GM19023 (cell line): ENCODE measurements at regions not wholly inside any gene's neighbourhood (a gene's known extent, or its start where the extent isn't known, plus 50 kb on each side); places are given as distances from the start of the nearest gene placed in this dataset.
"Not testable (repeated sequence)": the region's sequence is repeated elsewhere in the genome, so short reads cannot be mapped to it uniquely, and the experiment has no call there.

Source experiments
- ATAC-seq: cut with Tn5 transposase; IDR thresholded peaks from one replicate; pipeline ENCODE4 v1.9.1; 2021; ENCODE audit warnings: mild to moderate bottlenecking, moderate library complexity; ENCODE audit not compliant: unreplicated experiment

DNA sequence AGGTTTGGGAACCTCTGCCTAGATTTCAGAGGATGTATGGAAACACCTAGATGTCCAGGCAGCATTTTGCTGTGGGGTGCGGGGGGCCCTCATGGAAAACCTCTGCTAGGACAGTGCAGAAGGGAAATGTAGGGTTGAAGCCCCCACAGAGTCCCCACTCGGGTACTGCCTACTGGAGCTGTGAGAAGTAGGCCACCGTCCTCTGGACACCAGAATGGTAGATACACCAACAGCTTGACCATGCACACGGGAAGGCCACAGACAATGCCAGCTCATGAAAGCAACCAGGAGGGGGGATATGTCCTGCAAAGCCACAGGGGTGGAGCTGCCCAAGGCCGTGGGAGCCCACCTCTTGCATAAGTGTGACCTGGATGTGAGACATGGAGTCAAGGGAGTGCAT is 1336.5 kb downstream of the SPATA31A7 start:
- ATAC-seq: not testable (repeated sequence)

DNA sequence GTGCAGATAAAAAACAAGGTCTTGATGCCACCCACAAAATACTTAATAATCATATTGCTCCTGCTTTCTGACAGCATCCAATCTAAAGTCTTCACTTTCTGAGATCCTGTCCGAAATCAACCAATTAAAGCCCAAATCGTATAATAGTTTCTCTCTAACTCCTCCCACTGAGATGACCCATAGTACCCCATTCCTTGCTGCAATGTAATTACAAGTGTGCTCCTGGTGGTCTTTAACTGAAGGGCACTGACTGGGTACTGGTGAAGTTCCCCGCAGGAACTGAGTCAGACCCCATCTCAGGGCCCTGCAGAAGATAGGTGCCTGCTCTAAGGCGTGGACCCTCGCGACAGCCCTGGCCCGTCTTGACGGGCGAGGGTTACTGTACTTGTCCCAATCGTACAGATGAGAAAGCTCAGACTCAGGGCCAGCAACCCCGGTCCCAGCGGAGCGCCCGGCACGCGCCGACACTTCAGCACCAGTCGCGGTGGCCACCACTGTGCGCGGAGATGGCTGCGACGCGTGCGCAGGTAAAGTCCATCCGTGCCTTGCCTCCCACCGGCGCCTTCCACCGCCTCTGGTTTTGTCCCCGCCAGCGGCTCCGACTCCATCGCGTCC is 1342.4 kb downstream of the SPATA31A7 start:
- ATAC-seq: not testable (repeated sequence)

DNA sequence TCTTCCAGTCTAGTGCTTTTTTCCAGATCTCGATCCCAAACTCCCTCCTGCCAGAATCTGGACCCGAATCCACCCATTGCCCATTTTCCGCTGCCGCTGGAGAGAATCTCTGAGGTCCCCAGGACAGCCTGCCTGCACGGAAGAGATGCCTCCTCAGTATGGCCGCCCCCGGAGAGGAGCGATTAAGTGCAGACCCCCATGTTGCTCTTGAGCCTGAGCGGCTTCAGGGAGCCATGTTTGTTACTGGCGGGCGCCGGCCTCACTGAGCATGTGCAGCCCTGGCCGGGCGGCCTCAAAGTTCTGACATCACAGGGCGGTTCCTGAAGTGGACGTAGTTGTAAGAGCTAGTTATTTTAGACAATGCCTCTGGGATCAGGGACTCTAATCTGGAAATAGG is 1342.9 kb downstream of the SPATA31A7 start:
- ATAC-seq: not testable (repeated sequence)

DNA sequence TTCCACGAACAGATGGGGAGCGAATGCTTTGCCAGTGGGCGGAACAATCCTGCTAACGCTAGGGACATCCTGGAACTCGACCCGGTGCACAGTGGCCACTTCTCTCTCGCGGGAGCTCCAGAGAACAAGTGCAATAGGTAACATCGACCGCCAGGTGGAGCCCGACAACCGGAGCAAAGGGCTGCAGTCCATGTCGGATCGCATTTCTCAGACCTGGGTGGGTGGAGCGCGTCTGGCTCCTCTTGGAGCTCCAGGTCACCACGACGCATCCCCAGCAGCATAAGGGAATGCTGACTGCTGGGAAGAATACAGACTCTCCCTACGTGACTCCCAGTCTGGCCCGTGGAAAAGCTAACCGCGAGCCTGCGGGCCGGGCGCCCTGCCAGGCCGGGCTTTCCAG is 1360.7 kb downstream of the SPATA31A7 start:
- ATAC-seq: peak; percentile 85

DNA sequence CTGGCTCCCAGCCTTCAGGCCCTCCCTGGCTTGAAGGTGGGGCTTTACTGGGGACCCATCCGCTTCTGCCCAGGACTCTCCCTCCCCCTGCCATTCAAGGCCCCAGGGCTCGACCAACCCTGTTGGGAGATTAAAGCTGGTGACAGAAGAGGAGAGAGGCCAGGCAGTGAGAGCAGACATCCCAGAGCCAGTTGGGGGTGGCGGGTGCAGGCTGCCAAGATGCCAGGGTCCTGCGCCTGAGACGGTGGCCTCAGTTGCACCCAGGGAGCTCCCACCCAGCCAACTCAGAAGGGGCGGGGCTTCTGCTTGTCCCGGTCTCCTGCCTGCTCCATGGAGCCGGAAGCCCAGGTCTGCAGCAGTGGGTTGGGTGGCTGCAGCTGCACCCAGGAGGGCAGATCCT is 1370.8 kb downstream of the SPATA31A7 start:
- ATAC-seq: not testable (repeated sequence)

DNA sequence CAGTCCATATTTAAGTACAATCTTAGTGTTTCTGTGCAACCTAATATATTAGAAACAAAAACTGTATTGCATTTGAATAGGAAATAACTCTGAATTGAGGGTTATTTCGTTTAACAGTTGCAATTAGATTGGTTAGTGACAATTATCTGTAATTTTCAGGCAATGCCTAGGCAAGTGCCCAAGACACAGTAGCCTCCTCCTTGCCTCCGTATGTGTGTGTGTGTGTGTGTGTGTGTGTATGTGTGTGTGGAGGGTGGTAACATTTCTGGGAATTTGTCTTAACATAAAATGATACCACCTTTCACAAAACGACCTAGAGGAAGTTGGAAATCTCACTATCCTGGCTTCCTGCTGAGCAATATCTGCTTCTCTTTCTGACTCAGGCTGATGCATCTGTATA is 1375.3 kb downstream of the SPATA31A7 start:
- ATAC-seq: not testable (repeated sequence)

DNA sequence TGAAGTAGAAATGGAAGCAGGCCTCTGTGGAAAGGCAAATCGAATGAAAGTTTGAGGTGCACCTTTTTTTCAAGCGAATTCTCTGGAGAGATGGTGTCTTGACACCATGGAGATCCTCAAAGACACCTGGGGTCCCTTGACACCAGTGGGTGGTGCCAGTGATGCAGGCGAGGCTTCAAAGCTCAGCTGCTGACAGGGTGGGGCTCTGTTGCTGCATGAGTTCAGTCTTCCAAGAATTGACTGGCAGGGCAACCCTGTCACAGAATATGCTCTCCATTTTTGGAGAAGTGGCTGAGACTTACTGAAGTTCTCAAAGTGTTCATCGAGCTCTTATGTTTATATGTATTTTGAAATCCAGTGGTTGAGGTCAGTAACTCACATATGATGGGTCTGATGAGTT is 1376.6 kb downstream of the SPATA31A7 start:
- ATAC-seq: not testable (repeated sequence)

DNA sequence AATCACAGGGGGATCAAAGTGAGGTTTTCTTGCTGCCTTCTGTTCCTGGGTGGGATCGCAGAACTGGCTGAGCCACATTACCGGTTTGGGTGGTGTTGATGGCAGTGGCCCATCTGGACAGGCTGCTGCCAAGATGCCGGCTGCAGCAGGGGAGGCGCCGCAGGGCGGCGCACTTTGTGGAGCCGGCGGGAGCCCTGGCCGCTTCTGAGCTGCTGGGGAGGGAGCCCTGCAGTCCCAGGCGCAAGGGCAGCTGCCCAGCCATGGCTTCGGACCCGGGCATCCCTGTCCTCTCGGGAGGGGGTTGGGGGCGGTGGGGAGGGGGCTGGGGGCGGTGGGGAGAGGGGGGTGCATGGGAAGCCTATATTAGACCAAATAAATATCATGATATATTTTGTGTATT is 1407.3 kb downstream of the SPATA31A7 start:
- not testable (repeated sequence) for ATAC-seq
